ENCODE measurements at regions not wholly inside any gene's neighbourhood (a gene's known extent, or its start where the extent isn't known, plus 50 kb on each side); places are given as distances from the start of the nearest gene placed in this dataset.
"Not testable (repeated sequence)": the region's sequence is repeated elsewhere in the genome, so short reads cannot be mapped to it uniquely, and the experiment has no call there.

GRCh38 chrY:9158616-9159015 is 178.6 kb upstream of the TSPY4 start:
- Histone ChIP-seq H3K27ac (no peak overlapping the region), H3K4me3 (no peak overlapping the region), H3K9me3 (no peaks in the 10 kb centered on the region), H3K27me3 (no peaks in the 10 kb centered on the region), H3K4me1 (no peaks in the 10 kb centered on the region), H3K36me3 (replicated peaks in 1 of 2; ENCODE audit: insufficient read depth in 1 of 2, low read depth in 2 of 2) (no peaks in the 10 kb centered on the region)
- WGBS, 2 donors = 12 to 38% methylated on average over 1 of the region's 1 CpG
- DNase-seq = no peak
- intact Hi-C loops (cut with DNase I) = no loop called here
- no peak for ATAC-seq
- TF ChIP-seq CTCF (IDR thresholded peaks at IDR 0.05) (no peak), POLR2A (IDR thresholded peaks at IDR 0.05) (no peak)

- H3K36me3 ChIP-seq (replicated peaks in 1 of 2; ENCODE audit: insufficient read depth in 1 of 2, low read depth in 2 of 2); intact Hi-C loops (cut with DNase I); DNase-seq; H3K4me1 ChIP-seq; H3K4me3 ChIP-seq; H3K27me3 ChIP-seq; H3K9me3 ChIP-seq; ATAC-seq; H3K27ac ChIP-seq: not testable (repeated sequence)
- 85 to 86% methylated on average over 3 of the region's 3 CpGs for WGBS, 2 donors
These were observed 176.9 kb upstream of the TSPY4 start for GRCh38 chrY:9160331-9160730.

- H3K27me3 ChIP-seq; intact Hi-C loops (cut with DNase I); H3K4me1 ChIP-seq; ATAC-seq; H3K9me3 ChIP-seq; H3K4me3 ChIP-seq; H3K27ac ChIP-seq; H3K36me3 ChIP-seq (replicated peaks in 1 of 2; ENCODE audit: insufficient read depth in 1 of 2, low read depth in 2 of 2): not testable (repeated sequence)
- DNase-seq = peak in 1 of 4 donors; percentile 10
- WGBS, 2 donors = 33 to 41% methylated on average over 3 of the region's 3 CpGs
These were observed 176.3 kb upstream of the TSPY4 start for GRCh38 chrY:9160976-9161375.

- H3K27ac ChIP-seq; DNase-seq; H3K4me3 ChIP-seq; ATAC-seq; intact Hi-C loops (cut with DNase I); H3K4me1 ChIP-seq; H3K9me3 ChIP-seq; H3K36me3 ChIP-seq (replicated peaks in 1 of 2; ENCODE audit: insufficient read depth in 1 of 2, low read depth in 2 of 2); H3K27me3 ChIP-seq: not testable (repeated sequence)
These were observed 175.3 kb upstream of the TSPY4 start for GRCh38 chrY:9161990-9162389.

GRCh38 chrY:9162424-9162823 is 174.8 kb upstream of the TSPY4 start:
- intact Hi-C loops (cut with DNase I); DNase-seq: not testable (repeated sequence)

GRCh38 chrY:9177641-9178040 is 159.6 kb upstream of the TSPY4 start:
- ATAC-seq; intact Hi-C loops (cut with DNase I); H3K4me3 ChIP-seq; DNase-seq; H3K36me3 ChIP-seq (replicated peaks in 1 of 2; ENCODE audit: insufficient read depth in 1 of 2, low read depth in 2 of 2); H3K27ac ChIP-seq; H3K9me3 ChIP-seq; H3K4me1 ChIP-seq; H3K27me3 ChIP-seq: not testable (repeated sequence)
- WGBS, 2 donors = 50 to 83% methylated on average over 1 of the region's 1 CpG

More at GRCh38 chrY:9162424-9162823, 174.8 kb upstream of the TSPY4 start:
- H3K9me3 ChIP-seq; ATAC-seq; H3K27me3 ChIP-seq; H3K4me1 ChIP-seq; H3K27ac ChIP-seq; H3K36me3 ChIP-seq (replicated peaks in 1 of 2; ENCODE audit: insufficient read depth in 1 of 2, low read depth in 2 of 2); H3K4me3 ChIP-seq: not testable (repeated sequence)

GRCh38 chrY:9184827-9185226 is 152.4 kb upstream of the TSPY4 start:
- ATAC-seq; intact Hi-C loops (cut with DNase I); DNase-seq; H3K4me1 ChIP-seq; H3K9me3 ChIP-seq; H3K36me3 ChIP-seq (replicated peaks in 1 of 2; ENCODE audit: insufficient read depth in 1 of 2, low read depth in 2 of 2); H3K27me3 ChIP-seq; H3K4me3 ChIP-seq; H3K27ac ChIP-seq: not testable (repeated sequence)
- WGBS, 2 donors = 37 to 48% methylated on average over 2 of the region's 2 CpGs

- H3K27ac ChIP-seq; H3K9me3 ChIP-seq; ATAC-seq; H3K4me1 ChIP-seq; intact Hi-C loops (cut with DNase I); H3K27me3 ChIP-seq; DNase-seq; H3K36me3 ChIP-seq (replicated peaks in 1 of 2; ENCODE audit: insufficient read depth in 1 of 2, low read depth in 2 of 2); H3K4me3 ChIP-seq: not testable (repeated sequence)
- no CpG with 5 or more reads among the region's 1 CpG for WGBS, 2 donors
These were observed 130.2 kb upstream of the TSPY4 start for GRCh38 chrY:9207082-9207481.
